ENCODE measurements at regions not wholly inside any gene's neighbourhood (a gene's known extent, or its start where the extent isn't known, plus 50 kb on each side); places are given as distances from the start of the nearest gene placed in this dataset.

- no peak for DNase-seq (ENCODE audit: low spot score)
These were observed 76.9 kb upstream of the DNAJC19 start for GRCh38 chr3:181066143-181067087.

- DNase-seq (ENCODE audit: low spot score): no peak
These were observed 66.7 kb upstream of the DNAJC19 start for GRCh38 chr3:181056136-181056732.

- no peak for DNase-seq (ENCODE audit: low spot score)
These were observed 65.0 kb upstream of the DNAJC19 start for GRCh38 chr3:181054538-181054937.

- DNase-seq (ENCODE audit: low spot score): no peak
These were observed 62.7 kb upstream of the DNAJC19 start for GRCh38 chr3:181052256-181052655.

- DNase-seq (ENCODE audit: low spot score): no peak
These were observed 61.2 kb upstream of the DNAJC19 start for GRCh38 chr3:181050738-181051137.

- no peak for DNase-seq (ENCODE audit: low spot score)
These were observed 50.5 kb upstream of the DNAJC19 start for GRCh38 chr3:181040030-181040429.

All from left forelimb (tissue), 1 donor.